Memory B cell (primary cell): ENCODE measurements at regions not wholly inside any gene's neighbourhood (a gene's known extent, or its start where the extent isn't known, plus 50 kb on each side); places are given as distances from the start of the nearest gene placed in this dataset.
"Not testable (repeated sequence)": the region's sequence is repeated elsewhere in the genome, so short reads cannot be mapped to it uniquely, and the experiment has no call there.

ENCODE experiments used
- ATAC-seq: fragments of 150-1000 bp; cut with Tn5 transposase; 2 replicates; pipeline ENCODE4 v1.10.0; 2021; ENCODE audit warnings: low read depth, mild to moderate bottlenecking, moderate library complexity
- DNase-seq, 2 donors: peaks; one replicate each; pipeline ENCODE4 v3.0.0; 2022; ENCODE audit warnings: low spot score in 2 of 2
- H3K27ac Mint-ChIP-seq: one replicate; pipeline ENCODE4 v1.8.0; 2022; ENCODE audit warnings: mild to moderate bottlenecking, moderate library complexity, mixed read lengths
- H3K27me3 Mint-ChIP-seq: one replicate; pipeline ENCODE4 v1.8.0; 2022; ENCODE audit warnings: mixed read lengths
- H3K36me3 Mint-ChIP-seq: one replicate; pipeline ENCODE4 v1.8.0; 2022; ENCODE audit warnings: mild to moderate bottlenecking, mixed read lengths
- H3K4me1 Mint-ChIP-seq: one replicate; pipeline ENCODE4 v1.8.0; 2022; ENCODE audit warnings: mixed read lengths
- H3K4me3 Mint-ChIP-seq: one replicate; pipeline ENCODE4 v1.8.0; 2022; ENCODE audit warnings: mild to moderate bottlenecking, moderate library complexity, mixed read lengths
- H3K9me3 Mint-ChIP-seq: one replicate; pipeline ENCODE4 v1.8.0; 2022; ENCODE audit warnings: mixed read lengths

- H3K27ac Mint-ChIP-seq, DNase-seq, H3K4me3 Mint-ChIP-seq, H3K36me3 Mint-ChIP-seq, H3K9me3 Mint-ChIP-seq, ATAC-seq, H3K27me3 Mint-ChIP-seq, H3K4me1 Mint-ChIP-seq: not testable (repeated sequence)
Measured at GRCh38 chr22:22733006-22733405, 88.6 kb downstream of the GGTLC2 start.

- no peak for DNase-seq
- ATAC-seq = no peak
- Mint-ChIP-seq H3K4me1 (no peaks in the 10 kb centered on the region), H3K36me3 (no peaks in the 10 kb centered on the region), H3K4me3 (no peak overlapping the region), H3K9me3 (no peaks in the 10 kb centered on the region), H3K27me3 (peaks cover 7% of the 10 kb centered on the region), H3K27ac (no peak overlapping the region)
Measured at GRCh38 chr22:22733881-22734373, 89.5 kb downstream of the GGTLC2 start.

GRCh38 chr22:22734395-22735272, 90.2 kb downstream of the GGTLC2 start:
- not testable (repeated sequence) for H3K9me3 Mint-ChIP-seq, H3K4me3 Mint-ChIP-seq, H3K4me1 Mint-ChIP-seq, H3K36me3 Mint-ChIP-seq, H3K27me3 Mint-ChIP-seq, ATAC-seq, H3K27ac Mint-ChIP-seq, DNase-seq

DNA sequence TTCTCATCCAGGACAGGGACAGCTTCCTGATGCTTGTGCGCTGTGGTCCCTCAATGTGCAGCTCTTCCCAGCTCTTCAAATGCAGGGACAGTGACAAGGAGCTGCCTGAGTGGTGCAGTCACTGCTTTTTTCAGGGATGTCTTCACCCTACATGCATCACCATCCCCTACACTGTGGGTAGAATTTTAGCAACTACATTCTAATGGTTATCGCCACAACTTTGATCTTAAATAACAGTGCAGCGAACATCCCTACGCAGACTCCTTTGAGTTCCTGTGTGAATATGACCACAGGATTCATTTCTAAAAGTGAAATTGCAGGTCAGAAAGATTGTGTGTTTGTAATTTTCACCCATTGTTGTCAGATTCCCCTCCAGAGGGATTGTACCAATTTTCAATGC, 90.9 kb downstream of the GGTLC2 start:
- not testable (repeated sequence) for ATAC-seq

GRCh38 chr22:22735695-22736611, 91.5 kb downstream of the GGTLC2 start:
- Mint-ChIP-seq H3K27ac (no peak overlapping the region), H3K9me3 (no peaks in the 10 kb centered on the region), H3K4me1 (no peaks in the 10 kb centered on the region), H3K36me3 (no peaks in the 10 kb centered on the region), H3K4me3 (no peak overlapping the region), H3K27me3 (peaks cover 8% of the 10 kb centered on the region)
- ATAC-seq (no peak), DNase-seq (no peak)

More for the DNA sequence above, 90.9 kb downstream of the GGTLC2 start:
- H3K4me1 Mint-ChIP-seq, H3K4me3 Mint-ChIP-seq, H3K36me3 Mint-ChIP-seq, H3K27ac Mint-ChIP-seq, H3K27me3 Mint-ChIP-seq, DNase-seq, H3K9me3 Mint-ChIP-seq: not testable (repeated sequence)

GRCh38 chr22:22737590-22737989, 93.2 kb downstream of the GGTLC2 start:
- peaks cover 8% of the 10 kb centered on the region for H3K27me3 Mint-ChIP-seq
- ATAC-seq (no peak), DNase-seq (no peak)
- H3K9me3 Mint-ChIP-seq = no peaks in the 10 kb centered on the region
- no peak overlapping the region for H3K4me3 Mint-ChIP-seq
- peaks cover 2% of the 10 kb centered on the region for H3K4me1 Mint-ChIP-seq
- H3K36me3 Mint-ChIP-seq = no peaks in the 10 kb centered on the region
- H3K27ac Mint-ChIP-seq = no peak overlapping the region

DNA sequence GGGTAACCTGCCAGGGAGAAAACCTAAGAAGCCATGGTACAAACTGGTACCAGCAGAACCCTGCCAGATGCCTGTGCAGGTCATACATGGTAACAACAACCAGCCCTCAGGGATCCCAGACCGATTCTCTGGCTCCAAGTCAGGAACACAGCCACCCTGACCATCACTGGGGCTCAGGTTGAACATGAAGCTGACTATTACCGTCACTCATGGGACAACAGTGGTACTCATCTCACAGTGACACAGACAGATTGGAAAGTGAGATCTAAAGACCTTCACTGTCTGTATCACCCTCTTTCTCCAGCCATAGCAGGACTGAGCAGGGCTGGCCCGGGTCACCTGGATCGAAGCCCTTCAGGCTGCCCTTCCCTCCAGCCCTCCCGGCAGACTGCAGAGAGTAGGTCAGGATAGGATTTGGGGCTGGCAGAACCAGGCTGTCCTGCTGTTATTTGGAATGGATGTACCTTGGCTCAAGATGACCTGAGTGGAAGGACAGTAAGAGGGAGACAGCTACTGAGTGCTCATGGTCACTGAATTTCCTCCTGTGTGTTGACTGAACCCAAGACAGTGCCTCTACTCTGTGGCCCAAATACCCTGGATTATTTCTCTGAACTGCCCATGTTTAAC, 94.7 kb downstream of the GGTLC2 start:
- Mint-ChIP-seq H3K27ac (no peak overlapping the region), H3K4me3 (no peak overlapping the region), H3K9me3 (no peaks in the 10 kb centered on the region), H3K36me3 (no peaks in the 10 kb centered on the region), H3K4me1 (peaks cover 7% of the 10 kb centered on the region), H3K27me3 (peaks cover 8% of the 10 kb centered on the region)
- no peak for ATAC-seq
- no peak for DNase-seq

DNA sequence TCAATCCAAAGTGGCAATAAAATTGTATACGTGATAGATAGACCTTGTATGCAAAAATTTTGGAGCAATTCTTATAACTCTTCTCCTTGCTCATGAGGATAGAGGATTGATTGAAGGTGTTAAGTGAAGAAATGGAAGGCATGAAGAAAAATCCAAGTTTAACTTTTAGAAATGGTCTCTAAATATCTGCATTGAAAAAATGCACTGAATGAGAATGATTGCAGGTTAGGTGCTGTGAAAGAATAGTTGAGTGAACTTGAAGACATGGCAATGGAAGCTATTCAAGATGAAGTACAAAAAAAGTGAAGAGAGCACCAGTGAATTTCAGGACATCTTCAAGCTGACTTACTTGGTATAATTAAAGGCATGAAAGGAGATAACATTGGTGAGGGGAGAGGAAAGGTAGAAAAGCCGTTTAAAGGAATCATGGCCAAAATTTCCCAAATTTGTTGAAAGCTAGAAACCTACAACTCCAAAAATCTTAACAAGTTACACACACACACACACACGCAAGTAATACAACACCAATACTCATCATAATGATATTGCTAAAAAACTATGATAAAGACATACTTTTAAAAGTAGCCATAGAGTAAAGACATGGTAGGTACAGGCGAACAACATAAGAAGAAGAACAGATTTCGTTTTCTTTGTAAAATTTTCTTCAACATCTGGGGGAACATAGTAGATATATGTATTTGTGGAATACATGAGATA, 96.3 kb downstream of the GGTLC2 start:
- Mint-ChIP-seq H3K9me3 (no peaks in the 10 kb centered on the region), H3K4me1 (peaks cover 11% of the 10 kb centered on the region), H3K4me3 (no peak overlapping the region), H3K27me3 (peaks cover 8% of the 10 kb centered on the region), H3K36me3 (no peaks in the 10 kb centered on the region), H3K27ac (no peak overlapping the region)
- DNase-seq = no peak
- ATAC-seq = no peak

DNA sequence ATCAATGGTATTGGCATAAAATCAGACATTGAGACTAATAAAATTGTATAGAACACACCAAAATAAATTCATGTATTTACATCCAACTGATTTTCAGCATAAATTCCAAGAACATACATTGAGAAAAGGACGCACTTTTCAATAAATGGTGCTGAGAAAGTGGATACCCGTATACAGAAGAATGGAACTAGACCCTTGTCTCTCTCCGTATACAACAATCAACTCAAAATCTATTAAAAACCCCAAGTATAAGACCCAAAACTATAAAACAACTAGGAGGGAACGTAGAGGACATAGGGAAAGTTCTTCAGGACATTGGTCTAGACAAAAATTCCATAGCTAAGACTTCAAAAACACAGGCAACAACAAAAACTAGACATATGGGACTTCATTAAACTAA, 97.4 kb downstream of the GGTLC2 start:
- Mint-ChIP-seq H3K4me1 (peaks cover 16% of the 10 kb centered on the region), H3K9me3 (no peaks in the 10 kb centered on the region), H3K27me3 (peaks cover 8% of the 10 kb centered on the region), H3K36me3 (no peaks in the 10 kb centered on the region), H3K4me3 (no peak overlapping the region), H3K27ac (no peak overlapping the region)
- DNase-seq = no peak
- ATAC-seq = no peak

DNA sequence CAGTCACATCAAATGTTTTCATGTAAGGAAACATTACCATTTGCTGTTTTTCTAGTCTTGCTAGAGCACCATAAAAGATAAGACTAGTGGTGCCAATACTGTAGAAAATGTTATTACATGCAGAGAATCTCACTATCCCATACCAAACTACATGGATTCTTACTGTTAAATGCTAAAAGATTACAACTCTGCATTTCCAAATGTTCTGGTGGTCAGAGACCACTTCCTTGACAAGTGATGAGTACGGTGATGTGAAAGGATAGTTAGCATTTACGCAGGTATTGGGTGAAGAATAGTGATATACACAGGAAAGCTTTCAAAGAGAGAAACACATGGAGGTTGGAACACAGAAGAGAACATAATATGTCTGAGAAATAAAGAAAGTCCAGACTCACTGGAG, 98.2 kb downstream of the GGTLC2 start:
- no peak overlapping the region for H3K27ac Mint-ChIP-seq
- H3K9me3 Mint-ChIP-seq = no peaks in the 10 kb centered on the region
- DNase-seq (no peak), ATAC-seq (no peak)
- no peaks in the 10 kb centered on the region for H3K36me3 Mint-ChIP-seq
- H3K4me1 Mint-ChIP-seq = peaks cover 24% of the 10 kb centered on the region
- H3K27me3 Mint-ChIP-seq = peaks cover 4% of the 10 kb centered on the region
- no peak overlapping the region for H3K4me3 Mint-ChIP-seq

DNA sequence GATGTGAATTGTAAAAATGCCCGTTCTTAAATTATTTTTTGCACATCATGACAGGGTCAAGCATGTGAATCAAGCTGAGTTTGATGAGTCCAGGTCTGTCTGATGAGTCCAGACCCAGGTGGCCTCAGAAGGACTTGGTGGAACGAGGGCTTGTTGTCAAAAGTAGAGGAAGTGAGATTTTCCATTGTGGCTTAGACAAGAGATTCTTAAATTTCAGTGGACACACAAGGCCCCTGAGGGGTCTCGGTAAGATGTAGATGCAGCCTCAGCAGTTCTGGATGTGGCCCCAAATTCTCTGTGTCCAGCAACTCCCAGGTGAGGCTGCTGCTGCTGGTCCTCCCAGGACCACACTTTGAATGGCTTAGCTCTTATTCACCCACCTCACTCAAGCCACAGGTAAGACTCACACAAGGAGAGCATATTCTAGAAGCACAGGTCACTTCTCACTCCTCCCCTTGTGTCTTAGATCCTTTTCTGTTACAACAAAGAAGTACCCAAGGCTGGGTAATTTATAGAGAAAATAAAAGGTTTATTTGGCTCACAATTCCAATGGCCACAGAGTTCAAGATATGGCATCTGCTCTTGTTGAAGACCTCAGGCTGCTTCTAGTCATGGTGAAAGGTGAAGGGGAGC, 98.8 kb downstream of the GGTLC2 start:
- DNase-seq = no peak
- H3K4me3 Mint-ChIP-seq = no peak overlapping the region
- H3K27me3 Mint-ChIP-seq = peaks cover 4% of the 10 kb centered on the region
- no peak overlapping the region for H3K27ac Mint-ChIP-seq
- H3K4me1 Mint-ChIP-seq = peaks cover 30% of the 10 kb centered on the region
- ATAC-seq = no peak
- H3K9me3 Mint-ChIP-seq = no peaks in the 10 kb centered on the region
- H3K36me3 Mint-ChIP-seq = no peaks in the 10 kb centered on the region

- peaks cover 4% of the 10 kb centered on the region for H3K27me3 Mint-ChIP-seq
- peaks cover 31% of the 10 kb centered on the region for H3K4me1 Mint-ChIP-seq
- DNase-seq (no peak), ATAC-seq (no peak)
- H3K4me3 Mint-ChIP-seq = no peak overlapping the region
- H3K36me3 Mint-ChIP-seq = no peaks in the 10 kb centered on the region
- H3K27ac Mint-ChIP-seq = no peak overlapping the region
- no peaks in the 10 kb centered on the region for H3K9me3 Mint-ChIP-seq
Measured at GRCh38 chr22:22744412-22745224, 100.2 kb downstream of the GGTLC2 start.
